A673 (cell line): ENCODE measurements at regions not wholly inside any gene's neighbourhood (a gene's known extent, or its start where the extent isn't known, plus 50 kb on each side); places are given as distances from the start of the nearest gene placed in this dataset.

Experiments used
- BruUV-seq: library from RNA; stranded (reverse); fragments of 400-500 nt; replicated peaks from 2 replicates; lab custom pipeline; 2021; lab: Mats Ljungman, UMichigan
- CTCF ChIA-PET: fragments of 300-600 bp; sonication (Branson Sonifier 250); formaldehyde crosslinking; loops from one replicate; lab custom pipeline; 2022; ENCODE audit warnings: antibody characterized with exemption; lab: Charles Lee
- POLR2A ChIA-PET: fragments of 300-600 bp; sonication (Branson Sonifier 250); formaldehyde crosslinking; loops from one replicate; lab custom pipeline; 2022; ENCODE audit warnings: antibody characterized with exemption; ENCODE audit not compliant: low non-redundant PET; lab: Charles Lee
- DNase-seq: peaks from one replicate; pipeline ENCODE4 v3.0.0-alpha.2; 2015; ENCODE audit warnings: low spot score
- H3K27ac ChIP-seq: fragments of 200-600 bp; sonication (generic); 2 replicates; pipeline ENCODE4 v1.5.1; 2016; ENCODE audit warnings: mixed run types, low read depth, mild to moderate bottlenecking, mixed read lengths, antibody characterized with exemption, low read length; ENCODE audit not compliant: poor library complexity, severe bottlenecking
- H3K27me3 ChIP-seq: fragments of 200-600 bp; sonication (generic); replicated peaks from 2 replicates; pipeline ENCODE4 v1.6.1; 2017; ENCODE audit warnings: mixed run types, low read depth, mild to moderate bottlenecking, mixed read lengths, antibody characterized with exemption, low read length; ENCODE audit not compliant: insufficient read depth, poor library complexity
- H3K36me3 ChIP-seq: fragments of 200-600 bp; sonication (generic); 2 replicates; pipeline ENCODE4 v1.6.1; 2016; ENCODE audit warnings: mixed run types, mild to moderate bottlenecking, mixed read lengths, antibody characterized with exemption, low read length; ENCODE audit not compliant: insufficient read depth, poor library complexity, severe bottlenecking
- H3K4me1 ChIP-seq: fragments of 200-600 bp; sonication (generic); 2 replicates; pipeline ENCODE4 v1.6.1; 2017; ENCODE audit warnings: mixed run types, mild to moderate bottlenecking, mixed read lengths, antibody characterized with exemption, low read length; ENCODE audit not compliant: insufficient read depth, poor library complexity, severe bottlenecking
- H3K4me3 ChIP-seq: fragments of 200-600 bp; sonication (generic); 2 replicates; pipeline ENCODE4 v1.5.1; 2016; ENCODE audit warnings: low read depth, mixed run types, mild to moderate bottlenecking, mixed read lengths, low read length; ENCODE audit not compliant: poor library complexity, severe bottlenecking
- H3K9me3 ChIP-seq: fragments of 200-600 bp; sonication (generic); 2 replicates; pipeline ENCODE4 v1.6.1; 2016; ENCODE audit warnings: mixed run types, low read depth, mild to moderate bottlenecking, mixed read lengths, antibody characterized with exemption, low read length; ENCODE audit not compliant: poor library complexity, severe bottlenecking
- CTCF ChIP-seq: fragments of 300-800, 200-600 bp; sonication (generic); conservative IDR thresholded peaks from 2 replicates; pipeline ENCODE4 v1.5.1; 2017; ENCODE audit warnings: low read depth, mild to moderate bottlenecking, antibody characterized with exemption, low read length, moderate library complexity, mixed read lengths
- EZH2 ChIP-seq: fragments of 200-600 bp; sonication (generic); IDR thresholded peaks from 2 replicates; pipeline ENCODE4 v1.6.1; 2017; ENCODE audit warnings: borderline replicate concordance, low read depth, mild to moderate bottlenecking, mixed read lengths, antibody characterized with exemption, low read length; ENCODE audit not compliant: poor library complexity, severe bottlenecking
- intact Hi-C: fragments of 100-400 bp; cut with micrococcal nuclease; formaldehyde crosslinking; loops from one replicate; pipeline ENCODE4 v1.10.0; 2022; ENCODE audit not compliant: unreplicated experiment

GRCh38 chr16:73572135-73572828 lies 524.4 kb upstream of the ZFHX3 start:
- Histone ChIP-seq H3K4me1 (no peaks in the 10 kb centered on the region), H3K27me3 (peaks cover 95% of the 10 kb centered on the region), H3K9me3 (no peaks in the 10 kb centered on the region), H3K27ac (no peak overlapping the region), H3K4me3 (no peak overlapping the region), H3K36me3 (no peaks in the 10 kb centered on the region)
- BruUV-seq, result no TSS peak
- intact Hi-C loops, result no loop called here
- DNase-seq, result peak; percentile 39
- no peak for TF ChIP-seq CTCF
- TF ChIP-seq EZH2, result no peak
- ChIA-PET POLR2A (no interaction called here), CTCF (no interaction called here)

- Histone ChIP-seq H3K4me3 (no peak overlapping the region), H3K27me3 (peaks cover 87% of the 10 kb centered on the region), H3K27ac (no peak overlapping the region), H3K9me3 (no peaks in the 10 kb centered on the region), H3K4me1 (no peaks in the 10 kb centered on the region), H3K36me3 (no peaks in the 10 kb centered on the region)
- no TSS peak for BruUV-seq
- ChIA-PET CTCF (no interaction called here), POLR2A (no interaction called here)
- no peak for DNase-seq
- intact Hi-C loops, result loop anchor here (5.0 to 10.0 kb wide), 4 partner anchors 388 to 708 kb away; no protein-coding TSS in a partner anchor
- no peak for TF ChIP-seq EZH2
- no peak for TF ChIP-seq CTCF
These were observed 521.5 kb upstream of the ZFHX3 start for GRCh38 chr16:73569266-73569980.

GRCh38 chr16:73568769-73569168 lies 520.8 kb upstream of the ZFHX3 start:
- CTCF ChIA-PET, result interaction anchor here (1.1 kb wide), 1 partner anchor 388 kb away, joined by 3 read pairs; no protein-coding TSS in a partner anchor
- Histone ChIP-seq H3K36me3 (no peaks in the 10 kb centered on the region), H3K27me3 (peaks cover 81% of the 10 kb centered on the region), H3K27ac (no peak overlapping the region), H3K4me1 (no peaks in the 10 kb centered on the region), H3K9me3 (no peaks in the 10 kb centered on the region), H3K4me3 (no peak overlapping the region)
- BruUV-seq, result no TSS peak
- TF ChIP-seq EZH2, result peak; percentile 47
- no peak for TF ChIP-seq CTCF
- peak; percentile 7 for DNase-seq
- POLR2A ChIA-PET, result no interaction called here
- intact Hi-C loops, result loop anchor here (5.0 to 10.0 kb wide), 4 partner anchors 389 to 709 kb away; no protein-coding TSS in a partner anchor
